ENCODE measurements at regions not wholly inside any gene's neighbourhood (a gene's known extent, or its start where the extent isn't known, plus 50 kb on each side); places are given as distances from the start of the nearest gene placed in this dataset.

- ATAC-seq = peak in 1 of 4 donors; percentile 33
- H3K36me3 ChIP-seq (ENCODE audit: insufficient read depth in 1 of 2, low read depth in 1 of 2) = no peaks in the 10 kb centered on the region
- H3K4me1 ChIP-seq = no peaks in the 10 kb centered on the region
- H3K27ac ChIP-seq = no peak overlapping the region
- DNase-seq = no peak
- H3K27me3 ChIP-seq (ENCODE audit: insufficient read depth in 3 of 3, low read length in 2 of 3) = no peaks in the 10 kb centered on the region
- intact Hi-C loops (cut with DNase I) = no loop called here
- H3K9me3 ChIP-seq = no peaks in the 10 kb centered on the region
- 23 to 37% (median 34%) methylated on average over 4 of the region's 4 CpGs for WGBS, 3 donors
- no peak for TF ChIP-seq CTCF (IDR thresholded peaks at IDR 0.05)
- H3K4me3 ChIP-seq = no peak overlapping the region
Measured at GRCh38 chr3:28139288-28139687, 102.1 kb upstream of the CMC1 start.

- Histone ChIP-seq H3K36me3 (ENCODE audit: insufficient read depth in 1 of 2, low read depth in 1 of 2) (no peaks in the 10 kb centered on the region), H3K4me1 (no peaks in the 10 kb centered on the region), H3K27me3 (ENCODE audit: insufficient read depth in 3 of 3, low read length in 2 of 3) (no peaks in the 10 kb centered on the region), H3K4me3 (no peak overlapping the region), H3K27ac (no peak overlapping the region), H3K9me3 (no peaks in the 10 kb centered on the region)
- intact Hi-C loops (cut with DNase I) = no loop called here
- ATAC-seq (no peak), DNase-seq (no peak)
- WGBS, 3 donors = 58 to 76% (median 63%) methylated on average over 5 of the region's 5 CpGs
- no peak for TF ChIP-seq CTCF (IDR thresholded peaks at IDR 0.05)
Measured at GRCh38 chr3:28139967-28140634, 101.3 kb upstream of the CMC1 start.

- Histone ChIP-seq H3K27me3 (ENCODE audit: insufficient read depth in 3 of 3, low read length in 2 of 3) (no peaks in the 10 kb centered on the region), H3K9me3 (no peaks in the 10 kb centered on the region), H3K4me3 (no peak overlapping the region), H3K27ac (no peak overlapping the region), H3K4me1 (no peaks in the 10 kb centered on the region), H3K36me3 (ENCODE audit: insufficient read depth in 1 of 2, low read depth in 1 of 2) (no peaks in the 10 kb centered on the region)
- no peak for TF ChIP-seq CTCF (IDR thresholded peaks at IDR 0.05)
- no peak for DNase-seq
- ATAC-seq = no peak
- intact Hi-C loops (cut with DNase I) = no loop called here
- WGBS, 3 donors = 88 to 92% (median 89%) methylated on average over 4 of the region's 4 CpGs
Measured at GRCh38 chr3:28140664-28141063, 100.8 kb upstream of the CMC1 start.

GRCh38 chr3:28149960-28150359 is 91.5 kb upstream of the CMC1 start:
- Histone ChIP-seq H3K36me3 (ENCODE audit: insufficient read depth in 1 of 2, low read depth in 1 of 2) (no peaks in the 10 kb centered on the region), H3K27ac (no peak overlapping the region), H3K27me3 (ENCODE audit: insufficient read depth in 3 of 3, low read length in 2 of 3) (no peaks in the 10 kb centered on the region), H3K9me3 (no peaks in the 10 kb centered on the region), H3K4me3 (no peak overlapping the region), H3K4me1 (no peaks in the 10 kb centered on the region)
- DNase-seq = no peak
- no peak for ATAC-seq
- no peak for TF ChIP-seq CTCF (IDR thresholded peaks at IDR 0.05)
- intact Hi-C loops (cut with DNase I) = loop anchor here in 1 of 2 donors (10.0 kb wide), 1 partner anchor 705 kb away; no protein-coding TSS in a partner anchor
